ENCODE measurements at regions not wholly inside any gene's neighbourhood (a gene's known extent, or its start where the extent isn't known, plus 50 kb on each side); places are given as distances from the start of the nearest gene placed in this dataset.

GRCh38 chr15:91632176-91632575, 221.3 kb upstream of the SLCO3A1 start:
- no peak for TF ChIP-seq JUN (IDR thresholded peaks at IDR 0.05; ENCODE audit: borderline replicate concordance, low read depth, low read length)
- TF ChIP-seq JUN (CRISPR knock-in tag; IDR thresholded peaks at IDR 0.05; ENCODE audit: borderline replicate concordance) = no peak
- no peak for TF ChIP-seq CREM (IDR thresholded peaks at IDR 0.05; ENCODE audit: low read depth)
- no peak for TF ChIP-seq POLR2AphosphoS5 (IDR thresholded peaks at IDR 0.05; ENCODE audit: control insufficient read depth, insufficient read depth, low read depth, low read length)
- no peak for TF ChIP-seq ZSCAN29 (IDR thresholded peaks at IDR 0.05)
- TF ChIP-seq NBN (IDR thresholded peaks at IDR 0.05; ENCODE audit: low read depth) = no peak
- no peak for TF ChIP-seq MAFK (IDR thresholded peaks at IDR 0.05; ENCODE audit: low read length)
- TF ChIP-seq SREBF2 (CRISPR knock-in tag; IDR thresholded peaks at IDR 0.05) = no peak
- TF ChIP-seq, protein P1, sequence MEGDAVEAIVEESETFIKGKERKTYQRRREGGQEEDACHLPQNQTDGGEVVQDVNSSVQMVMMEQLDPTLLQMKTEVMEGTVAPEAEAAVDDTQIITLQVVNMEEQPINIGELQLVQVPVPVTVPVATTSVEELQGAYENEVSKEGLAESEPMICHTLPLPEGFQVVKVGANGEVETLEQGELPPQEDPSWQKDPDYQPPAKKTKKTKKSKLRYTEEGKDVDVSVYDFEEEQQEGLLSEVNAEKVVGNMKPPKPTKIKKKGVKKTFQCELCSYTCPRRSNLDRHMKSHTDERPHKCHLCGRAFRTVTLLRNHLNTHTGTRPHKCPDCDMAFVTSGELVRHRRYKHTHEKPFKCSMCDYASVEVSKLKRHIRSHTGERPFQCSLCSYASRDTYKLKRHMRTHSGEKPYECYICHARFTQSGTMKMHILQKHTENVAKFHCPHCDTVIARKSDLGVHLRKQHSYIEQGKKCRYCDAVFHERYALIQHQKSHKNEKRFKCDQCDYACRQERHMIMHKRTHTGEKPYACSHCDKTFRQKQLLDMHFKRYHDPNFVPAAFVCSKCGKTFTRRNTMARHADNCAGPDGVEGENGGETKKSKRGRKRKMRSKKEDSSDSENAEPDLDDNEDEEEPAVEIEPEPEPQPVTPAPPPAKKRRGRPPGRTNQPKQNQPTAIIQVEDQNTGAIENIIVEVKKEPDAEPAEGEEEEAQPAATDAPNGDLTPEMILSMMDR (IDR thresholded peaks at IDR 0.05 in 2 of 3, conservative IDR thresholded peaks at IDR 0.05 in 1 of 3; ENCODE audit: insufficient read depth in 2 of 3, low read depth in 1 of 3, low read length in 3 of 3) = no peak
- TF ChIP-seq ZKSCAN8 (CRISPR knock-in tag; IDR thresholded peaks at IDR 0.05) = no peak
